ENCODE measurements at regions not wholly inside any gene's neighbourhood (a gene's known extent, or its start where the extent isn't known, plus 50 kb on each side); places are given as distances from the start of the nearest gene placed in this dataset.

GRCh38 chr6:54463354-54464024 lies 155.2 kb downstream of the TINAG start:
- TF ChIP-seq POLR2A (IDR thresholded peaks at IDR 0.05) (no peak), CTCF (IDR thresholded peaks at IDR 0.05) (no peak)

All from vagina (tissue), 2 donors.